ENCODE measurements at regions not wholly inside any gene's neighbourhood (a gene's known extent, or its start where the extent isn't known, plus 50 kb on each side); places are given as distances from the start of the nearest gene placed in this dataset.

DNA sequence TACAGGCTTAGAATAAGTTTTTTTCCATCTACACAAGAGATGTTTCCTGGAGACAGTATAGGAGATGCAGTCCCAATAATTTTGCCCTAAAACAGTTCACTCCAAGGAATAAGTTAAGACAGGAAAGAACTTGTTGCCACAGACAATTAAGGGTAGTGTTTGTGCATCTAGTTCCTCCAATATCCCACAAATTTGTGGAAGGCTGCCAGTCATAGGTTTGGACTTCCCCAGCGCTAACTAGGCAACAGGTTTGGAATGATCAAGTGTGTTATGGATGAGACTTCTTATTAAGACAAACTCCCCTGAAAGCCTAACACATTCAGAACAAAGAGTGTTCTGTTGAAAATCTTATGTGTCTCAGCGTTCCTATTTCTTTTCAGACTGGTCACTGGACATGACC lies 611.0 kb downstream of the CCER1 start:
- Histone ChIP-seq H3K27me3 (ENCODE audit: low read depth) (no peaks in the 10 kb centered on the region), H3K27ac (no peak overlapping the region), H3K4me1 (no peaks in the 10 kb centered on the region), H3K36me3 (no peaks in the 10 kb centered on the region), H3K4me3 (no peak overlapping the region), H3K9me3 (no peaks in the 10 kb centered on the region)
- intact Hi-C loops (cut with DNase I), result no loop called here
- no peak for TF ChIP-seq CTCF (IDR thresholded peaks at IDR 0.05)
- DNase-seq, result no peak
- ATAC-seq, result no peak

DNA sequence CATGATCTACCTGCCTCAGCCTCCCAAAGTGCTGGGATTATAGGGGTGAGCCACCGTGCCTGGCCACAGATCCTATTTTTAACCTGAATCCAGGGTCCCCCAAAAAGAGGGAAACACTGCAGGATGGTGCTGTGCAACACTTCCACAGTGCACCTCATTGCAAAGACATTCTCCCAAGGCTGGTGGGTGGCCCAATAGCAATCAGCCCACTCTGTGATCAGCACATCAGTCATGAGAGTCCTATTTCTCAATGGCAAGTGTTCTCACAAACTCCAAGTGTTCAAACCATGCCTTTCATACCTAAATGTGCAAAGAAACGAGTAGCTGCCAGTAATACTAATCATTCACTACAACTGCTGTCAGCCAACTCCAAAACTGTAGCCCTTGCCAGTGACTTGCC lies 612.9 kb downstream of the CCER1 start:
- Histone ChIP-seq H3K27ac (no peak overlapping the region), H3K27me3 (ENCODE audit: low read depth) (no peaks in the 10 kb centered on the region), H3K4me3 (no peak overlapping the region), H3K9me3 (no peaks in the 10 kb centered on the region), H3K4me1 (no peaks in the 10 kb centered on the region), H3K36me3 (no peaks in the 10 kb centered on the region)
- ATAC-seq, result no peak
- no peak for TF ChIP-seq CTCF (IDR thresholded peaks at IDR 0.05)
- intact Hi-C loops (cut with DNase I), result no loop called here
- DNase-seq, result no peak

- Histone ChIP-seq H3K4me3 (no peak overlapping the region), H3K27ac (no peak overlapping the region), H3K36me3 (no peaks in the 10 kb centered on the region), H3K4me1 (no peaks in the 10 kb centered on the region), H3K9me3 (no peaks in the 10 kb centered on the region), H3K27me3 (ENCODE audit: low read depth) (no peaks in the 10 kb centered on the region)
- ATAC-seq (no peak), DNase-seq (no peak)
- intact Hi-C loops (cut with DNase I), result no loop called here
- TF ChIP-seq CTCF (IDR thresholded peaks at IDR 0.05), result no peak
Measured at GRCh38 chr12:90339837-90340236, 615.1 kb downstream of the CCER1 start.

DNA sequence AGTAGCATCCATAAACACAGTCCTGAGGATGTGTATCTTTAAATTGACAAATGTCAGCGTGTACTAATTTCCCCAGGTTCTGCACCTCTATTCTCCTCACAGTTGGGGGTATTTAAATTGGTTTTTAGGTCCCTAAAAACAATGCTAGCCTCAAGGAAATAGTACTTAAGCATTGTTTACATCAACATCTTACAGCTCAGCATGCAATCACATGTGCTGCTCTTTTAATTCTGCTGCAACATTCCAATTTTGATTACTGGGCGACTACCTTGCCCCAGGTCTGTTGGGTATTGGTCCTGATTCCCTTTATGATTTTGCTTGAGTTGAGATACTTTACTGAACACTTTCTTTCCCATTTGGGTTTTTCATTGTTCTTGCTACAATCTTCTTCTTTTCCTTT lies 616.6 kb downstream of the CCER1 start:
- no peaks in the 10 kb centered on the region for H3K9me3 ChIP-seq
- DNase-seq, result no peak
- no peak for TF ChIP-seq CTCF (IDR thresholded peaks at IDR 0.05)
- intact Hi-C loops (cut with DNase I), result no loop called here
- H3K4me3 ChIP-seq, result no peak overlapping the region
- H3K27me3 ChIP-seq (ENCODE audit: low read depth), result no peaks in the 10 kb centered on the region
- no peaks in the 10 kb centered on the region for H3K4me1 ChIP-seq
- no peak for ATAC-seq
- no peaks in the 10 kb centered on the region for H3K36me3 ChIP-seq
- no peak overlapping the region for H3K27ac ChIP-seq

GRCh38 chr12:90337018-90337417 lies 618.0 kb downstream of the CCER1 start:
- no peak for TF ChIP-seq CTCF (IDR thresholded peaks at IDR 0.05)
- no peaks in the 10 kb centered on the region for H3K36me3 ChIP-seq
- H3K4me1 ChIP-seq, result no peaks in the 10 kb centered on the region
- H3K4me3 ChIP-seq, result no peak overlapping the region
- intact Hi-C loops (cut with DNase I), result no loop called here
- ATAC-seq (no peak), DNase-seq (no peak)
- no peaks in the 10 kb centered on the region for H3K27me3 ChIP-seq (ENCODE audit: low read depth)
- no peaks in the 10 kb centered on the region for H3K9me3 ChIP-seq
- H3K27ac ChIP-seq, result no peak overlapping the region

GRCh38 chr12:90335566-90335965 lies 619.4 kb downstream of the CCER1 start:
- H3K4me1 ChIP-seq, result no peaks in the 10 kb centered on the region
- DNase-seq (no peak), ATAC-seq (no peak)
- no peaks in the 10 kb centered on the region for H3K27me3 ChIP-seq (ENCODE audit: low read depth)
- H3K36me3 ChIP-seq, result no peaks in the 10 kb centered on the region
- no peaks in the 10 kb centered on the region for H3K9me3 ChIP-seq
- H3K27ac ChIP-seq, result no peak overlapping the region
- no peak overlapping the region for H3K4me3 ChIP-seq
- no peak for TF ChIP-seq CTCF (IDR thresholded peaks at IDR 0.05)
- intact Hi-C loops (cut with DNase I), result no loop called here
